SHP77 (cell line): ENCODE measurements at regions not wholly inside any gene's neighbourhood (a gene's known extent, or its start where the extent isn't known, plus 50 kb on each side); places are given as distances from the start of the nearest gene placed in this dataset.
A peak's percentile ranks its signal among the peaks of the same experiment; 100 is the strongest.
"Not testable (repeated sequence)": the region's sequence is repeated elsewhere in the genome, so short reads cannot be mapped to it uniquely, and the experiment has no call there.

ENCODE experiments used
- DNase-seq, 2 experiments: peaks; one replicate each; lab custom pipeline; 2025; lab: John Stamatoyannopoulos, UW

- DNase-seq, result no peak
Measured at GRCh38 chr21:35398346-35398982, 349.4 kb upstream of the RUNX1 start.

- DNase-seq, result no peak
Measured at GRCh38 chr21:35397781-35398180, 348.7 kb upstream of the RUNX1 start.

DNA sequence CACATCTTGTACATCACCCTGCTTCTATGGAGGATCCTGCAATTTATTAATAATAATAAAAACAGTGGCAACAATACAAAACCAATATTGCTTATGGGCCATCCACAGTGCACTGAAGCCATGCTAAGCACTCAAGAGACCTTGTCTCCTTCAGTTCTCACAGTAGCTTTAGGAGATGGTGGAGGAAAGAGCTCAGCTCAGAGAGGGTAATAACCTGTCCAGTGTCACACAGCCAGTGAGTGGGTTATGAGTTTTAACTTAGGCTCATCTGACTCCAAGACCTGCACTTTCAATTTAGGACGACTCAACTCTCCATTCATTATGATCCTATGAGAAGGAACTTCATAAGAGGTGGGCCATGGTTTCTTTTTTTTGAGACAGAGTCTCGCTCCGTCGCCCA, 347.6 kb upstream of the RUNX1 start:
- no peak for DNase-seq

DNA sequence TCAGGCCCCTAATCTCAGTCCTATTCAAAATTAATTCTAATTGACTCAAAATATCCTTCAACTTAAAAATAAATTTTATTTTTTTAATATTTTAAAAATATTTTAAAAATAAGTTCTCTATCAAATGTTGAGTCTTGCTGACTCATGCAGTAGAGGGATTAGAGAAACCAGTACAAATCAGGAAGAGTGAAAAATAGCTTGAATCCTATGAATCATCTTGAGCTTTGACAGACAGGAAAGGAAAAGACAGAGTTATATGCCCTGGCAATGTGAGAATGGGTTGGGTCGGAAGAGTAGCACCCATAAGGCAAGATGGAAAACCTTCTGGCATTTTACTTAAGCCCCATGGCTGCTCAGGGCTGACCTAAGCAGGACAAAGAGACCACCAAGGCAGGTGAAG, 346.6 kb upstream of the RUNX1 start:
- no peak for DNase-seq

GRCh38 chr21:35394634-35395369, 345.7 kb upstream of the RUNX1 start:
- DNase-seq, result no peak

- no peak for DNase-seq
Measured at GRCh38 chr21:35394049-35394448, 344.9 kb upstream of the RUNX1 start.

DNA sequence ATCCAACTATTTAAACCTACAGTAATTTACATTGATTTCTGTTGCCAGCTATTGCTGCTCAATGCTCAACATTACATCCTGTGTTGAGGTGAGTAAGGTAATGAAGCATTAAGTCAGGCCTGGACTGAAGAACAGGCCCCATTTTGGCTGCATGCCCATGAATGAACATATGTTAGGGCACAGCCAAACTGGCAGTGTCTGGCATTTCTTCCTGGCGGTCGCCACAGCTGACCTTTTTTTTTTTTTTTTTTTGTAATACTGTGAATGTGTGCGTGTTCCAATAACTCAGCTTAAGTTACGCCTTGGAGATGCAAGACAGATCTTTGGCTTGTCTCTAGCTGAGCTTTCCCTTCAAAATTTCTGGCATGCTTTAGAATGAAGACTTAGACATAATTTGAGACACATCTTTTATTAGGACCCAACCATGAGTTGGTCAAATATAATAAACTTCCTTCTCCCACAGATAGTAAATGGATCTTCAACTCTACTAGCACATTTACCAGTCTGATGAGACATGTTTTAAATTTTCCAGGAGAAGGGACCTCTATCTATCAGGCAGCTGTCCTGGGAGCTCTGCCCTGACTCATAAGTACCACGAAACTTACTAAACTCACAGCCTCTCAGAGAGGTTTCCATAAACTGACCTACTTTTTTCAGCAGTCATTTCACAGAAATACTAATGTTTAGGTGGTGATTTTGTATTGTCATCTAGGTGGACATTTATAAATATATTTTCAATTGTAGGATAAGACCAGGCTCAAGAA, 341.1 kb upstream of the RUNX1 start:
- DNase-seq, result peak; percentile 29 to 49

DNA sequence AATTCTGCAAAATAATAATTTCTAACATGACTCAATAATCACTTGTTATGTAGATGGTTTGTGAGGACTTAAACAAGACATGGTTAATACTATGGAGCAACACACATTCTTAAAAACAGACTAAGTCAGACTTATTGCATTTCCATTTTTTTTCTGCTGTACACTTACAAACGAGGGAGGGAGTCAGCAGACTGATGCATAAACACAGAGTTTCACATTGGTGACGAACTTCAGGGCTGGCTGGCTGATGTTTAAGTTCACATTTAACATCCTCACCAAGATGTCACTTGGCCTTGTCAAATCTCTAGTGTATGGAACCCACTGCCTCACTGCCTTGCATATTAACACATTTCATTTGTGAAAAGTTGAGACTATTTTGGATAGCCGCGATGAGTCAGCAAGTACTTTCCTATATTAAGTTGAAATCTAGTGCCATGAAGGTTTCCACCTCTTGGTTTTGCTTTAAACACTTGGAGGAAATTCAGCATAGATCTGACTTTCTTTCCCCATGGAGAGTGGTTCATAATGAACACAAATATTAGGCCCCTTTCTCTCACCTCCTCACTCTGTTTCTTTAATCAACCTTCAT, 337.5 kb upstream of the RUNX1 start:
- no peak for DNase-seq

GRCh38 chr21:35384375-35384774, 335.3 kb upstream of the RUNX1 start:
- no peak for DNase-seq

GRCh38 chr21:35382696-35383095, 333.6 kb upstream of the RUNX1 start:
- DNase-seq, result no peak

DNA sequence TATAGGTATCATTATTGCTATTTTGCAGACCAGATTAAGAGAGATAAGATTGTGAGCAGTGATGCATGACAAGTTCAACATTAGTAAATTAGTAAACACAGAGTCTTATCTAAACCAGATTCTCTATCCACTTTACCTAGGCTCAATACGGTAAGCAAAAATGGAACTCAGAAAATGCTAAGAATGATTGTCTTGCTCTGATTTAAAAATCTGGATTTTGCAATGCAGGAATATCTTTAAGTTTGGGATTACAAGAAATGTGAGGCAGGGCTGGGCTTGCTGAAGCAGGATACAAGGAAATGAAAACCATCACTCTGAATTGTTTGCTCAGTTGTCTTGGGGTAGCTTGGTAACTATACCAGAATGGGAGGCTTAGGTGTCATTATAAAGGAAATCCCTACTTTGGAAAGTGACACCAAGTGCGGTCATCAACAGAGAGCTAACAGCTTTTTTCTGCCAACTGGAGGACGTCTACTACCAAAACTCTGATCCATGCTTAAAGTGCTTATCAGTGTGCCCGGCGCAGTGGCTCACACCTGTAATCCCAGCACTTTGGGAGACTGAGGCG, 332.7 kb upstream of the RUNX1 start:
- no peak for DNase-seq

DNA sequence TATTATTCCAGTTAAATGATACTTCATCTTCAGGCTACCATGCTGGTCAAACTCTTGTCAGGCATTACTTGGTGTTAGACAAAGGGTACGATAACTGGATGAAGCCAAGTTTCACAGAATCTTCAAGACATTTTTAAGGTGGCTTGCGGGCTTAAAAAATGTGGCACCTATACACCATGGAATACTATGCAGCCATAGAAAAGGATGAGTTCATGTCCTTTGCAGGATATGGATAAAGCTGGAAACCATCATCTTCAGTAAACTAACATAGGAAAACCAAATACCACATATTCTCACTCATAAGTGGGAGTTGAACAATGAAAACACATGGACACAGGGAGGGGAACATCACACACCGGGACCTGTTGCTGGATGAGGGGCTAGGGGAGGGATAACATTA, 331.2 kb upstream of the RUNX1 start:
- DNase-seq, result not testable (repeated sequence)

DNA sequence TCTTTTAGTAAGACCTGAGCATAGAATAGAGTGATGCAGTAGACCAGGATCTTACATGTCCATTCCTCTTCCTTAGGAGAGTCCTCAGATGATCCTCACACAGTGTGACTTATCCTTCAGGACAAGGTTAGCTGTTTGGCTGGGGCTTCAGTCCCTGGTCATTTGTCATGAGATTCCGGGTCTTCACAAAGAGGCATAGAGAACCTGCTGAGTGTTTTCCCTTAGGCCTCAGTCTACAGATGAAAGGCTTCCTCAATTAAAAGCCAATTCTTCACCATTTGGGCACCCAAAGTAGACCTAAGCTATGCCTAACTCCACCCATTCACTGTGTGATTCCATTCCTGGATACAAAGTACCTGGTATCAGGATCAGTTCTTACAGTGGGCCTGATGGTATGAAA, 329.8 kb upstream of the RUNX1 start:
- DNase-seq, result no peak

- no peak for DNase-seq
Measured at GRCh38 chr21:35377505-35378090, 328.5 kb upstream of the RUNX1 start.

DNA sequence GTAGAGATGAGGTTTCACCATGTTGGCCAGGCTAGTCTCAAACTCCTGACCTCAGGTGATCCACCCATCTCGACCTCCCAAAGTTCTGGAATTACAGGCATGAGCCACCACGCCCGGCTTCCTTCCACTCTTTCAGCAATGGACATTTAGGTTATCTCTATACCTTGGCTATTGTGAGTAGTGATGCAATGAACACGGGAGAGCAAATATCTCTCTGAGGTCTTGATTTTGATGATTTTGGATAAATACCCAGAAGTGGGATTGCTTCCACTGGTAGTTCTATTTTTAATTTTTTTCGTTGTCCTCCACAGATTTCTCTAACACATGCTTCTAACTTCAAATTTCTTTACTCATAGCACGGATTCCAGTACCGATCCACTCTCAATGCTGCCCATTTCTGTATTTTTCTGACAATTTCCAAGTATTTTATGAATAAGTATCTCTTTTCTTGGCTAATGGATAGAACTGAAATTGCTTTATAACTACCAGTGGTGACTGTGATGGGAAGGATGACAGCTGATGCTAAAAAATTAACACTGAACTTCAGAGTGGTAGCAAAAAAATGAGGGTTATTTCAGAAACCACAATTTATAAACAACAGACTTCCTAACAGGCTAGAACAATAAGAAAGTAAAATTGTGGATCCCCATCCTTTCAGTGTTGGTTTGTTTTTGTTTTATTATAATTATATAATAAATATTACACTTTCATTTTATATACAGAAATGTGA, 327.5 kb upstream of the RUNX1 start:
- DNase-seq, result no peak

- DNase-seq, result no peak
Measured at GRCh38 chr21:35375115-35375514, 326.0 kb upstream of the RUNX1 start.

DNA sequence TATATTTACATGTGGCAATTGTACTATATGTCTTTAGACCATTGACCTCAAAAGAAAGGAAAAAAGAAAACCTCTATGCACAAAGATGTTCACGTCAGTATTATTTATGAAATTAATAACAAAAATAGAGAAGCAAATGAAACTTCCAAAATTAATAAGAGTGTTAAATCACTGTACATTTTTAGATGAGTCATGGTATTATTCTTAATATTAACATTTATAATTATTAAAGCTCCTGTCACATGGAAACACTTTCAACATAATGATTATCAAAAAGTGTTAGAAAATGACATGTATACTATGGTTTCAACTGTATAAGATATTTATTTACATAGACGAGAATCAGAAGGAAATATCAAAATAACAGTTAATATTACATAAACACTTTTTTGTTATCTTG, 324.9 kb upstream of the RUNX1 start:
- DNase-seq, result no peak

DNA sequence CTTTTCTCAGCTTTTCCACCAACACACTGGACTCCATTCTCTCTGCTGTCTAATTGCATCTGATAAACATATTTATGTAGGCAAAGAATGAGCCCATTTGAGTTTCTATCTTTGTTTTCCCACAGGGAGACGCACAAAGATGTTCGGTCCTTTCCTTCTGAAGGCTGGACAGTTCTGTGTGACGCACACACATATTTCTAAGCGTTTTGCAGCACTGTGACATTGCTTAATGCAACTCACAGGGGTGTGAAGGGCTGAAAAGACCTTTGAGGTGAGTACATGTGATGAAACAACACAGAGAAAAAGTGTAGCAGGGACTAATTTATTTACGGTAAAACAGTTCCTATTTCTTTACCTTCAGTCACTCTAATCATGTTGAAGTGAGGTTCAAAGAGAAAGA, 323.1 kb upstream of the RUNX1 start:
- DNase-seq, result no peak

- DNase-seq, result no peak
Measured at GRCh38 chr21:35370671-35371070, 321.6 kb upstream of the RUNX1 start.

DNA sequence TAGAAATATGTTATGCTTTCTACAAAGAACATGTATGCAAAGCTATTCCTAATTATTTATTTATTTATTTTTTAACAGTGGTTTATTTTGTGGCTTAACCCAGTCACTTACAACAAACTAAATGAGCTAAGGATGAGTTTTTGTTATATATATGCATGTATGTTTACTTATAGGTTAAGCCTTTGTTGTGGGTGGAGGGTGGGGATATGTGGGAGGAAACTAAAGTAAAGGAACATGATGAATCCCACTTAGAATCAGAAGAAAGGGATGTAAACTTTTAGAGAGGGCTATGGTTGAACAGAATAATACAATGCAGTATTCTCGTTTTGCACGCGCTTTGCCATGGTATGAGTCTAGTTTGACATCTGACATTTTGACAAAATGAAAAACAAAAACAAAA, 321.0 kb upstream of the RUNX1 start:
- no peak for DNase-seq

DNA sequence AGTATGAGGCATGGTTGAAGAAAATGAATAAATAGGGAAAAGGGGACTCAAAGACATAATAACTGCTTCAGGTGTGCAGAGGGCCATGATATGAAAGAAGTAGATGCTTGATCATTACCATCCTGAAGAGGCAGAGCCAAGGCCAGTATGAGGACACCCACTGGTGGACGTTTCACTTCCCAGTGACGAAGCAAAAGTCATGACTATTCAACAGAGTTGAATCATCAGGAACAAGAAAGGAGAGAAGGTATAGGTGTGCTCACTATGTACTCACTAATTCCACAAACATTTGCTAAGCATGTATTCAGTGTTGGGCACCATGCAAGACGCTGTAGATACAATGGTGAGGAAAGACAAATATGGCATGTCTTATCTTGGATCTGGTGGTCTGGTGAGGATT, 319.2 kb upstream of the RUNX1 start:
- DNase-seq, result no peak
